HCT116 (cell line): ENCODE measurements at regions not wholly inside any gene's neighbourhood (a gene's known extent, or its start where the extent isn't known, plus 50 kb on each side); places are given as distances from the start of the nearest gene placed in this dataset.

Source experiments
- CBX3 ChIP-seq: IDR thresholded peaks from 2 replicates; pipeline ENCODE4 v1.6.1; 2012; ENCODE audit warnings: low read depth
- CTCF ChIP-seq, 3 experiments: fragments of 200-600 bp in 1 of 3; sonication (generic) in 1 of 3; IDR thresholded peaks in 2 of 3; conservative IDR thresholded peaks in 1 of 3; 2 replicates each; pipeline ENCODE4 v1.5.1; 2012 to 2017; ENCODE audit warnings: low read depth in 2 of 3, low read length in 2 of 3, antibody characterized with exemption in 1 of 3, borderline replicate concordance in 1 of 3, control low read depth in 1 of 3, mild to moderate bottlenecking in 1 of 3, mixed read lengths in 1 of 3, mixed run types in 1 of 3, moderate library complexity in 1 of 3; ENCODE audit not compliant: insufficient read depth in 1 of 3
- EZH2 ChIP-seq: fragments of 200-600 bp; sonication (generic); IDR thresholded peaks from 2 replicates; pipeline ENCODE4 v1.6.1; 2017; ENCODE audit warnings: antibody characterized with exemption, mixed run types

- TF ChIP-seq CTCF (IDR thresholded peaks at IDR 0.05 in 2 of 3, conservative IDR thresholded peaks at IDR 0.05 in 1 of 3; ENCODE audit: borderline replicate concordance in 1 of 3, insufficient read depth in 1 of 3, low read depth in 2 of 3, low read length in 2 of 3): no peak
- no peak for TF ChIP-seq EZH2
- no peak for TF ChIP-seq CBX3
Observed at GRCh38 chr22:27219036-27219435, 561.6 kb downstream of the MIAT start.
